ENCODE measurements at regions not wholly inside any gene's neighbourhood (a gene's known extent, or its start where the extent isn't known, plus 50 kb on each side); places are given as distances from the start of the nearest gene placed in this dataset.

DNA sequence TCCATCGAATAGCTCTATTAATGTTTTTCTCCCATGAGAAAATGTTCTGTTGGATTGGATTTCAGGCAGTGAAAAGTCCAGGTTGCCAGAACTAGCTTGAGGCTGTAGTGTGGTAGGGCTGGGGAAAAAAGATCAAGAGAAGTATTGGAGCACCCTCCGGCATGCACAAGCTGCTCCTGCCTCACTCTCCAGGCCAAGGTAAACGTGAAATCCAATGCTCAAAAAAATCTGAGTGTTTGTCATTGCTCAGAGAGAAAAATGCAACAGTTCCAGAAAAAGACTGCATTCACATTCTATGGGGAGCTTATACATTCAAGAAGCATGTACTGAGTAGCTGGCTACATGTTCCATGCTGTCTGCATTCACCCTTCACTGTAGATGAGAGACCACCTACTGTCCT lies 680.9 kb upstream of the TBX3 start:
- no peak for DNase-seq (ENCODE audit: low read depth)
- Histone ChIP-seq H3K4me3 (ENCODE audit: low read depth, low read length) (no peak overlapping the region), H3K27me3 (ENCODE audit: control insufficient read depth, insufficient read depth, low read length) (no peaks in the 10 kb centered on the region), H3K36me3 (ENCODE audit: control insufficient read depth, insufficient read depth, low read length) (no peaks in the 10 kb centered on the region)
- TF ChIP-seq, protein P1, sequence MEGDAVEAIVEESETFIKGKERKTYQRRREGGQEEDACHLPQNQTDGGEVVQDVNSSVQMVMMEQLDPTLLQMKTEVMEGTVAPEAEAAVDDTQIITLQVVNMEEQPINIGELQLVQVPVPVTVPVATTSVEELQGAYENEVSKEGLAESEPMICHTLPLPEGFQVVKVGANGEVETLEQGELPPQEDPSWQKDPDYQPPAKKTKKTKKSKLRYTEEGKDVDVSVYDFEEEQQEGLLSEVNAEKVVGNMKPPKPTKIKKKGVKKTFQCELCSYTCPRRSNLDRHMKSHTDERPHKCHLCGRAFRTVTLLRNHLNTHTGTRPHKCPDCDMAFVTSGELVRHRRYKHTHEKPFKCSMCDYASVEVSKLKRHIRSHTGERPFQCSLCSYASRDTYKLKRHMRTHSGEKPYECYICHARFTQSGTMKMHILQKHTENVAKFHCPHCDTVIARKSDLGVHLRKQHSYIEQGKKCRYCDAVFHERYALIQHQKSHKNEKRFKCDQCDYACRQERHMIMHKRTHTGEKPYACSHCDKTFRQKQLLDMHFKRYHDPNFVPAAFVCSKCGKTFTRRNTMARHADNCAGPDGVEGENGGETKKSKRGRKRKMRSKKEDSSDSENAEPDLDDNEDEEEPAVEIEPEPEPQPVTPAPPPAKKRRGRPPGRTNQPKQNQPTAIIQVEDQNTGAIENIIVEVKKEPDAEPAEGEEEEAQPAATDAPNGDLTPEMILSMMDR (IDR thresholded peaks at IDR 0.05; ENCODE audit: insufficient read depth, low read length, poor library complexity, severe bottlenecking), result no peak

DNA sequence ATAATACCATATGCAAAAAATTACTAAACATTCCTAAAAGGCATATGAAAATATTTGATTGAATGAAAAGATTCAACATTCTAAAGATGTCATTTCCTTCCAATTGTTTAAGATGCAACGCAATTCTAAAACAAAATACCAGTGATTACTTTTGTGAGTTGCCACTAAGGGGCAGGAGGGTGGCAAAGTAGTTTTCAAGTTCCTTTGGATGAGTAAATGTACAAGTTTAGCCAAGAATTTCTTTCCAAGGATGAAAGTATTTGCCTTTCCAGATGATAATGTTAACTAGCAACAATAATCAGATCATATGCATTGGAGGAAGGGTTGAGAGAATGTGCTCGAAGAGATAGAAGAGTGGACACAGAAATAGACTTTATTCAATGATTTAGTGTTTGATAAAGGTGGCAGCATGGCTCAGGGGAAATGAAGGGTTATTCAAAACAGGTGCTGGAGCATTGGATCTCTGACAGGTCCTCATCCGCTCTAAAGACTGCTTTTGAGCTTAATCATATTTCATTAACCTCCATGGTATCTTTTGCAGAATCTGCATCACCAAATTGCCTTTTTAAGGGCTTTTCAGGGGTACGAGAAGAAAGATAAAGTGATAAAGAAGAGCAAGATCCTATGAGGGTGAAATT lies 678.5 kb upstream of the TBX3 start:
- Histone ChIP-seq H3K4me3 (ENCODE audit: low read depth, low read length) (no peak overlapping the region), H3K36me3 (ENCODE audit: control insufficient read depth, insufficient read depth, low read length) (no peaks in the 10 kb centered on the region), H3K27me3 (ENCODE audit: control insufficient read depth, insufficient read depth, low read length) (no peaks in the 10 kb centered on the region)
- TF ChIP-seq, protein P1 (IDR thresholded peaks at IDR 0.05; ENCODE audit: insufficient read depth, low read length, poor library complexity, severe bottlenecking), result no peak
- no peak for DNase-seq (ENCODE audit: low read depth)

DNA sequence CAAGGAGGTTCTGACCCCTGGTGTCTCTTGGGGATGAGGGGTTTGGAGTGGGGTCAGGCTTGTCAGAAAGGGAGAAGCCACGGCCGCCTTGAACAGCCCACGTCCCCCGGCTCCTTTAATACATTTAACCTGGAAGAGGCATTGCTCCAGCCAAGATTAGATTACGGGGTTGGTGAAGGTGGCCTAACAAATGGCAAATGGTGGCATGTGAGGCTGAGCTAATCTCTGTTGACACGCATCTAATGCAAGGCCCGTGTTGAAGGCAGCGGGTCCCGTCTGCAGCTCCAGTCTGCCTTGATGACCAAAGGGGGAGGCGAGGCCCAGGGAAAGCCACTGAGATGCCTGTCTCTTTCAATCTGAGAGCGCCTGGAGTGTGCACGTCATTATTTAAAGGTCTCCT lies 673.7 kb upstream of the TBX3 start:
- no peak for DNase-seq (ENCODE audit: low read depth)
- Histone ChIP-seq H3K4me3 (ENCODE audit: low read depth, low read length) (no peak overlapping the region), H3K36me3 (ENCODE audit: control insufficient read depth, insufficient read depth, low read length) (no peaks in the 10 kb centered on the region), H3K27me3 (ENCODE audit: control insufficient read depth, insufficient read depth, low read length) (no peaks in the 10 kb centered on the region)
- TF ChIP-seq, protein P1 (IDR thresholded peaks at IDR 0.05; ENCODE audit: insufficient read depth, low read length, poor library complexity, severe bottlenecking), result no peak

DNA sequence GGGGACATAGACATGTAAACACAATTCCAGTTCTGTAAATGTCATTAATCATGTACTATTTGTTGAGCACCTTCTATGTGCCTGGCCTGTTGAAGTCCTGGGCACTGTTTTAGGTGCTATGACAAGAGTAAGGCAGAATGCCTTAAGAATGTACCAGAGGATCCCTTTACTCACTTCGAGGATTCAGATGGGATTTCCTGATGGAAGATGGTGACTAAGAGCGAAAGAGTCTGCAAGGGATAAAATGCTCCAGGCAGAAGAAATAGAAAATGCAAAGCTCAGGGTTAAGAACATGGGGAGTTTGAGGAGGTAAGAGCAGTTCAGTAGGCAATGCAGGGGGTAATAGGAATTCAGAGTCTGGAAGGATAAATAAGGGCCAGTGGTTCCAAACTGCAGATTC lies 671.3 kb upstream of the TBX3 start:
- no peak for DNase-seq (ENCODE audit: low read depth)
- no peaks in the 10 kb centered on the region for H3K36me3 ChIP-seq (ENCODE audit: control insufficient read depth, insufficient read depth, low read length)
- TF ChIP-seq, protein P1 (IDR thresholded peaks at IDR 0.05; ENCODE audit: insufficient read depth, low read length, poor library complexity, severe bottlenecking), result no peak
- H3K27me3 ChIP-seq (ENCODE audit: control insufficient read depth, insufficient read depth, low read length), result no peaks in the 10 kb centered on the region
- no peak overlapping the region for H3K4me3 ChIP-seq (ENCODE audit: low read depth, low read length)

DNA sequence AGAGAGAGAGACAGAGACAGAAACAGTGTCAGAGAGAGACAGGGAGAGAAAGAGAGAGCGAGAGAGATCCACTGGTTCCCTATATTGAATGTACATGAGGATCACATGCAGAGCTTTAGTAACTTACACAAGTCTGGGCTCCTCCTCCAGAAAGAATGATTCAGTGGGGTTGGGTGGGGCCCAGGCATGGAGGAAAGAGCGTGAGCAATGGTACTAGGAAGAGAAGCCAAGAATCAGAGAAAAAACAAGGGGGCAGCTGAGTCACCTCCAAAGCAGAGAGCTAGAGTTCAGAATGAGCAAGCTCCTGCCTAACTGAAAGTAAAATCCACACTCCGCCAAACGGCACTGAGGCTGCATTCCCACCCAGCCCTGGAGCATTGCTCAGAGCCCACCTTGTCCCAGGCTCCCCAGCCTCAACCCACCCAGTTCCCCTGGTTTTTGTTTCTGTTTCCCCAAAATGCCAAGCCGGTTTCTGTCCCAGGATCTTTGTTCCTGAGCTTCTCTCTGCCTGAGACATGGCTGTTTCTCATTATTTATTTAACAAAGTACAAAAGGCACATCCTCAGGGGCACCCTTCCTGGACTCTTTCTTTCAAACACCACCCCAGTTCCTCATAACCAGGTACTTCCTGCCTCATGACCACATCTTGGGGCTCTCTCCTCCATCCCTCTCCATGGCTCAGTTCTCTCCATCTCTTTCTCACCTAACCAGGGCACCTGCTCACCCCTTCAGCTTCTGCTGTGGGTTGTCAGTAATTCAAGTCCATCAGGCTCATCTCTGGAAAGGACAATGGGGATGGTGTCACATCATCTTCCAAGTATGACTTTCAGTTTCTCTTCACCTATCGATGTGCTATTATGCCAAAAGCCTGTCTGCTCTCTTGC lies 670.3 kb upstream of the TBX3 start:
- TF ChIP-seq, protein P1 (IDR thresholded peaks at IDR 0.05; ENCODE audit: insufficient read depth, low read length, poor library complexity, severe bottlenecking), result no peak
- Histone ChIP-seq H3K27me3 (ENCODE audit: control insufficient read depth, insufficient read depth, low read length) (no peaks in the 10 kb centered on the region), H3K36me3 (ENCODE audit: control insufficient read depth, insufficient read depth, low read length) (no peaks in the 10 kb centered on the region), H3K4me3 (ENCODE audit: low read depth, low read length) (peak overlapping the region; percentile 38)
- peak; percentile 89 for DNase-seq (ENCODE audit: low read depth)

All from kidney epithelial cell (primary cell).